Left ventricle myocardium inferior (tissue), 1 donor: ENCODE measurements at regions not wholly inside any gene's neighbourhood (a gene's known extent, or its start where the extent isn't known, plus 50 kb on each side); places are given as distances from the start of the nearest gene placed in this dataset.

ENCODE experiments used
- DNase-seq: peaks from one replicate; pipeline ENCODE4 v3.0.0-alpha.2; 2020
- H3K27ac ChIP-seq: fragments of 200-600 bp; replicated peaks from 2 replicates; pipeline ENCODE4 v1.8.0; 2021
- H3K27me3 ChIP-seq: fragments of 200-600 bp; 2 replicates; pipeline ENCODE4 v1.8.0; 2021; ENCODE audit warnings: low read depth
- H3K36me3 ChIP-seq: fragments of 200-600 bp; 2 replicates; pipeline ENCODE4 v1.8.0; 2021
- H3K4me1 ChIP-seq: fragments of 200-600 bp; 2 replicates; pipeline ENCODE4 v1.8.0; 2021
- H3K4me3 ChIP-seq: fragments of 200-600 bp; 2 replicates; pipeline ENCODE4 v1.8.0; 2021; ENCODE audit warnings: mild to moderate bottlenecking, moderate library complexity
- H3K9me3 ChIP-seq: fragments of 200-600 bp; replicated peaks from 2 replicates; pipeline ENCODE4 v1.8.0; 2021
- intact Hi-C: fragments of 100-400 bp; cut with micrococcal nuclease; formaldehyde crosslinking; loops from one replicate; pipeline ENCODE4 v1.11.0; 2022
- TF ChIP-seq, protein P1 (sequence below): fragments of 200-600 bp; IDR thresholded peaks from 2 replicates; pipeline ENCODE4 v1.8.0; 2021; ENCODE audit warnings: antibody characterized with exemption, mild to moderate bottlenecking, borderline replicate concordance
- donor health status: DM: no; HTN: yes; CAD: no; lungs with severe emphysema.

GRCh38 chr16:63216696-63217423 is 1180.6 kb upstream of the CDH8 start:
- H3K4me3 ChIP-seq: no peak overlapping the region
- H3K36me3 ChIP-seq: no peaks in the 10 kb centered on the region
- DNase-seq: no peak
- no peaks in the 10 kb centered on the region for H3K27me3 ChIP-seq
- H3K9me3 ChIP-seq: no peaks in the 10 kb centered on the region
- H3K4me1 ChIP-seq: no peaks in the 10 kb centered on the region
- TF ChIP-seq, protein P1, sequence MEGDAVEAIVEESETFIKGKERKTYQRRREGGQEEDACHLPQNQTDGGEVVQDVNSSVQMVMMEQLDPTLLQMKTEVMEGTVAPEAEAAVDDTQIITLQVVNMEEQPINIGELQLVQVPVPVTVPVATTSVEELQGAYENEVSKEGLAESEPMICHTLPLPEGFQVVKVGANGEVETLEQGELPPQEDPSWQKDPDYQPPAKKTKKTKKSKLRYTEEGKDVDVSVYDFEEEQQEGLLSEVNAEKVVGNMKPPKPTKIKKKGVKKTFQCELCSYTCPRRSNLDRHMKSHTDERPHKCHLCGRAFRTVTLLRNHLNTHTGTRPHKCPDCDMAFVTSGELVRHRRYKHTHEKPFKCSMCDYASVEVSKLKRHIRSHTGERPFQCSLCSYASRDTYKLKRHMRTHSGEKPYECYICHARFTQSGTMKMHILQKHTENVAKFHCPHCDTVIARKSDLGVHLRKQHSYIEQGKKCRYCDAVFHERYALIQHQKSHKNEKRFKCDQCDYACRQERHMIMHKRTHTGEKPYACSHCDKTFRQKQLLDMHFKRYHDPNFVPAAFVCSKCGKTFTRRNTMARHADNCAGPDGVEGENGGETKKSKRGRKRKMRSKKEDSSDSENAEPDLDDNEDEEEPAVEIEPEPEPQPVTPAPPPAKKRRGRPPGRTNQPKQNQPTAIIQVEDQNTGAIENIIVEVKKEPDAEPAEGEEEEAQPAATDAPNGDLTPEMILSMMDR: no peak
- H3K27ac ChIP-seq: no peak overlapping the region
- intact Hi-C loops: no loop called here

GRCh38 chr16:63201851-63202250 is 1165.6 kb upstream of the CDH8 start:
- Histone ChIP-seq H3K27me3 (no peaks in the 10 kb centered on the region), H3K27ac (no peak overlapping the region), H3K36me3 (no peaks in the 10 kb centered on the region), H3K4me3 (no peak overlapping the region), H3K9me3 (no peaks in the 10 kb centered on the region), H3K4me1 (no peaks in the 10 kb centered on the region)
- intact Hi-C loops: no loop called here
- no peak for DNase-seq
- TF ChIP-seq, protein P1: no peak

- intact Hi-C loops: no loop called here
- no peaks in the 10 kb centered on the region for H3K9me3 ChIP-seq
- no peak for DNase-seq
- TF ChIP-seq, protein P1: no peak
- H3K36me3 ChIP-seq: no peaks in the 10 kb centered on the region
- H3K4me3 ChIP-seq: no peak overlapping the region
- H3K27ac ChIP-seq: no peak overlapping the region
- H3K4me1 ChIP-seq: no peaks in the 10 kb centered on the region
- no peaks in the 10 kb centered on the region for H3K27me3 ChIP-seq
Observed at GRCh38 chr16:63200940-63201339, 1164.7 kb upstream of the CDH8 start.

DNA sequence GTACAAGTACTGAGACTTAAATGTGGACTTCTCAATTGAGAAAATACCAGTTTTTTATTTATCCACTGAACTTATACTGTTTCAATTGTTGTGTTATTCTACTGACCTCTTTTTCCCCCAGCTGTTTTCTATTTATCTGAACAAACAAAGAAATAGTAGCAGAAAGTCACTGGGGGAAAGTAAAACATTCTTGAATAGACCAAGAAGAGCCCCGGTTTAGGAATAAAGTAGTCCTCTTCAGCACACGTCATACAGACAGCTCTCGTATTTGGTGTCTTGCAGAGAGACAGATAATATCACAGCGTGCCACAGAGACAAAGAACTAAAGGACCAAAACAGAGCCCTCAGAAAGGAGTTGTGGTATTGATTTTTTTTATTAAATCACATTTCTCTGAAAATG is 1159.1 kb upstream of the CDH8 start:
- intact Hi-C loops: no loop called here
- H3K4me1 ChIP-seq: no peaks in the 10 kb centered on the region
- H3K36me3 ChIP-seq: no peaks in the 10 kb centered on the region
- TF ChIP-seq, protein P1: no peak
- no peaks in the 10 kb centered on the region for H3K9me3 ChIP-seq
- H3K27me3 ChIP-seq: no peaks in the 10 kb centered on the region
- DNase-seq: no peak
- no peak overlapping the region for H3K27ac ChIP-seq
- no peak overlapping the region for H3K4me3 ChIP-seq

DNA sequence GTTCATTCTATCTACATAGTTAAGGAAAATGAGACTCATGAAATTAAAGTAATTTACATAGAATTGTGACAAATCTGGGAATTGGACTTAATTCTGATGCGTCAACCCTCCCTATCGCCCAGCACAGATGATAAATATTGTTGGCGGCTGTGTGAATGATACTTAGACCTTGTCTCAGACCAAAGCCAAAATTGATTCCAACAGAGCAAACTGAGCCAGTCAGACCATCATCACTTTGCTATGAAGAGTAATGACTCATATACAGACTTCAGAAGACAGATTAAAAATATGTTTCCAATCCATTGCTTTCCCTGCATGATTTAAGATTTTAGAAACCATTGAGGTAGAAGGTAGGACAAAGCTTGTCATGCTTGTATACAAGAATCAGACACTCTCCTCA is 1156.7 kb upstream of the CDH8 start:
- no peaks in the 10 kb centered on the region for H3K9me3 ChIP-seq

More for the DNA sequence above, 1156.7 kb upstream of the CDH8 start:
- Histone ChIP-seq H3K27ac (no peak overlapping the region), H3K27me3 (no peaks in the 10 kb centered on the region), H3K36me3 (no peaks in the 10 kb centered on the region), H3K4me1 (no peaks in the 10 kb centered on the region), H3K4me3 (no peak overlapping the region)
- TF ChIP-seq, protein P1: no peak
- no peak for DNase-seq
- intact Hi-C loops: no loop called here
